Gastrocnemius medialis (tissue), 4 donors: ENCODE measurements at regions not wholly inside any gene's neighbourhood (a gene's known extent, or its start where the extent isn't known, plus 50 kb on each side); places are given as distances from the start of the nearest gene placed in this dataset.

ENCODE experiments used
- CTCF ChIP-seq, 5 experiments: fragments of 450-650 bp in 3 of 5; fragments of 200-600 bp in 2 of 5; sonication (generic) in 2 of 5; IDR thresholded peaks in 4 of 5; conservative IDR thresholded peaks in 1 of 5; 1 replicate in 4 of 5; 2 replicates in 1 of 5; pipeline ENCODE4 v1.5.1; 2016 to 2019; ENCODE audit warnings: antibody characterized with exemption in 5 of 5, mild to moderate bottlenecking in 3 of 5, moderate library complexity in 3 of 5
- POLR2A ChIP-seq, 2 donors: fragments of 450-650 bp; IDR thresholded peaks; one replicate each; pipeline ENCODE4 v1.6.1; 2017; ENCODE audit warnings: antibody characterized with exemption in 2 of 2, mild to moderate bottlenecking in 2 of 2, moderate library complexity in 2 of 2

DNA sequence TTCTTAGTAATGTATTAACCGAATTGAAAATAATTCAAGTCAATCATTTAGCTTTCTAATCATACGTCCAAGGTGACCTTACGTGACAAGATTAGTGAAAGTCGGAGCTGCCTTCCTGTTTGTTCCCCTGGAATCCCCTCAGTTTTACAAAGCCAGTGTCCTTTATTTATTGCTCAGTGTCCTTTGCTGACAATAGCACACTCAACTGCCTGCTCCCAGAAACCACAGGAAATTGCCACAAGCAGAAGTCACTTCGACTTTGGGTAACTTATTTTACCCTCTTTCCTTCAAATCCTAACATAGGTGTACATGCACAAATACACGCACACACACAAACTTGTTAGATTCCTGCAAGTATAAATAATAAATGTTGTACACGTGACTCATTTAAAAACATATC, 1167.7 kb upstream of the ADGRB3 start:
- TF ChIP-seq CTCF (IDR thresholded peaks at IDR 0.05 in 4 of 5, conservative IDR thresholded peaks at IDR 0.05 in 1 of 5) (no peak), POLR2A (IDR thresholded peaks at IDR 0.05) (no peak)
